PC-9 (cell line): ENCODE measurements at regions not wholly inside any gene's neighbourhood (a gene's known extent, or its start where the extent isn't known, plus 50 kb on each side); places are given as distances from the start of the nearest gene placed in this dataset.

Experiments used
- EZH2 ChIP-seq: fragments of 200-600 bp; sonication (generic); IDR thresholded peaks from 2 replicates; pipeline ENCODE4 v1.8.0; 2017; ENCODE audit warnings: antibody characterized with exemption, low read depth
- TF ChIP-seq, protein P1 (sequence below): fragments of 200-600 bp; sonication (generic); conservative IDR thresholded peaks from 2 replicates; pipeline ENCODE4 v1.6.1; 2017; ENCODE audit warnings: mixed run types, antibody characterized with exemption, mild to moderate bottlenecking, moderate library complexity

DNA sequence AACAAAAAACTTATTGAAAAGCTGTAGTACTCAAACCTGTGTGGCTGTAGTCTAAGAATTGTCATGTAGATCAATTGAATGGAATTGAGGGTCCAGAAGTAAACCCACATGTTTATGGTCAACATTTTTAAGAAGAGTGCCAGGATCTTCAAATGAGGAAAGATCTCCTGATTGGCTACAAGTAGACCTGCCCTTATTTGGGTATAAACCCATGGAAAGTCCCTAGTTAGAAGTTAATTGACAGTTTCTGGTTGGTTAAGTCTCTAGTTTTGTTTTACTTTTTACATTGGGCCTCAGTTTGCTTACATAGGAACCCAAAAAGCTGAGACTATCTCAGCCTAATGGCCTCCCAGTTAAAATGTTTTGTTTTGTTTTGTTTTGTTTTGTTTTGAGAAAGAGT is 91.9 kb upstream of the RESF1 start:
- TF ChIP-seq, protein P1, sequence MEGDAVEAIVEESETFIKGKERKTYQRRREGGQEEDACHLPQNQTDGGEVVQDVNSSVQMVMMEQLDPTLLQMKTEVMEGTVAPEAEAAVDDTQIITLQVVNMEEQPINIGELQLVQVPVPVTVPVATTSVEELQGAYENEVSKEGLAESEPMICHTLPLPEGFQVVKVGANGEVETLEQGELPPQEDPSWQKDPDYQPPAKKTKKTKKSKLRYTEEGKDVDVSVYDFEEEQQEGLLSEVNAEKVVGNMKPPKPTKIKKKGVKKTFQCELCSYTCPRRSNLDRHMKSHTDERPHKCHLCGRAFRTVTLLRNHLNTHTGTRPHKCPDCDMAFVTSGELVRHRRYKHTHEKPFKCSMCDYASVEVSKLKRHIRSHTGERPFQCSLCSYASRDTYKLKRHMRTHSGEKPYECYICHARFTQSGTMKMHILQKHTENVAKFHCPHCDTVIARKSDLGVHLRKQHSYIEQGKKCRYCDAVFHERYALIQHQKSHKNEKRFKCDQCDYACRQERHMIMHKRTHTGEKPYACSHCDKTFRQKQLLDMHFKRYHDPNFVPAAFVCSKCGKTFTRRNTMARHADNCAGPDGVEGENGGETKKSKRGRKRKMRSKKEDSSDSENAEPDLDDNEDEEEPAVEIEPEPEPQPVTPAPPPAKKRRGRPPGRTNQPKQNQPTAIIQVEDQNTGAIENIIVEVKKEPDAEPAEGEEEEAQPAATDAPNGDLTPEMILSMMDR: no peak
- no peak for TF ChIP-seq EZH2
